Chondrocyte (in vitro differentiated cells): ENCODE measurements at regions not wholly inside any gene's neighbourhood (a gene's known extent, or its start where the extent isn't known, plus 50 kb on each side); places are given as distances from the start of the nearest gene placed in this dataset.

ENCODE experiments used
- DNase-seq: peaks from one replicate; pipeline ENCODE4 v3.0.0; 2021; ENCODE audit warnings: mixed read lengths, low spot score
- H3K27ac Mint-ChIP-seq: one replicate; pipeline ENCODE4 v1.8.0; 2021; ENCODE audit warnings: mild to moderate bottlenecking, moderate library complexity, mixed read lengths; ENCODE audit not compliant: unreplicated experiment
- H3K27me3 Mint-ChIP-seq: 2 replicates; pipeline ENCODE4 v1.8.0; 2021; ENCODE audit warnings: low read depth, mixed read lengths
- H3K36me3 Mint-ChIP-seq: 2 replicates; pipeline ENCODE4 v1.8.0; 2021; ENCODE audit warnings: low read depth, mixed read lengths
- H3K4me1 Mint-ChIP-seq: 2 replicates; pipeline ENCODE4 v1.8.0; 2021; ENCODE audit warnings: low read depth, mild to moderate bottlenecking, mixed read lengths
- H3K4me3 Mint-ChIP-seq: one replicate; pipeline ENCODE4 v1.8.0; 2021; ENCODE audit warnings: mild to moderate bottlenecking, moderate library complexity, mixed read lengths; ENCODE audit not compliant: unreplicated experiment
- H3K9me3 Mint-ChIP-seq: 2 replicates; pipeline ENCODE4 v1.8.0; 2021; ENCODE audit warnings: low read depth, mixed read lengths
- CTCF ChIP-seq: fragments of 200-600 bp; sonication (generic); IDR thresholded peaks from 2 replicates; pipeline ENCODE4 v1.5.0; 2021; ENCODE audit warnings: antibody characterized with exemption, mild to moderate bottlenecking, moderate library complexity

DNA sequence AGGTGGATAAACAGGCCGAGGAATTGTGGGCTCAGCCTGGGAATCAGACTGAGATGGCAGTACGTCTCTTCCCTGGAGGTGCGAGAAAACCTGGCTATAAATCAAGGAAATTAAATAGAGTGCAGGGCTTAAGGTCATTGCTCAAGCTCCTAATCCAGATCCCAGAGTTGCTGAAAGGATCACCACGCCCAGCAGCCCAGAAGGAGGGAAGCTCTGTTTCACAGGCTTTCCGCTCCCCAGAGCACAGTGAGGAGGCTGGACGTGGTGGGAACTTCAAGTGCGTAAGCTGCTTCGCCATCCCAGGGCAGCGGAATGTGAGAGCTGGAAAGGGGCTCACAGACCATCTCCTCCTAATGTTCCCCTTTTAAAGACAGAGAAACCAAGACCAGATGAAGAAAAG, 651.6 kb upstream of the TBX3 start:
- peaks cover 3% of the 10 kb centered on the region for H3K27me3 Mint-ChIP-seq
- H3K36me3 Mint-ChIP-seq, result no peaks in the 10 kb centered on the region
- no peak overlapping the region for H3K4me3 Mint-ChIP-seq
- no peak overlapping the region for H3K27ac Mint-ChIP-seq
- no peak for TF ChIP-seq CTCF
- DNase-seq, result no peak
- no peaks in the 10 kb centered on the region for H3K9me3 Mint-ChIP-seq
- peaks cover 7% of the 10 kb centered on the region for H3K4me1 Mint-ChIP-seq

- H3K27me3 Mint-ChIP-seq, result peaks cover 3% of the 10 kb centered on the region
- no peak overlapping the region for H3K27ac Mint-ChIP-seq
- H3K36me3 Mint-ChIP-seq, result no peaks in the 10 kb centered on the region
- H3K4me1 Mint-ChIP-seq, result peaks cover 7% of the 10 kb centered on the region
- no peak for TF ChIP-seq CTCF
- no peaks in the 10 kb centered on the region for H3K9me3 Mint-ChIP-seq
- no peak for DNase-seq
- H3K4me3 Mint-ChIP-seq, result no peak overlapping the region
These were observed 651.1 kb upstream of the TBX3 start for GRCh38 chr12:115335048-115335447.

DNA sequence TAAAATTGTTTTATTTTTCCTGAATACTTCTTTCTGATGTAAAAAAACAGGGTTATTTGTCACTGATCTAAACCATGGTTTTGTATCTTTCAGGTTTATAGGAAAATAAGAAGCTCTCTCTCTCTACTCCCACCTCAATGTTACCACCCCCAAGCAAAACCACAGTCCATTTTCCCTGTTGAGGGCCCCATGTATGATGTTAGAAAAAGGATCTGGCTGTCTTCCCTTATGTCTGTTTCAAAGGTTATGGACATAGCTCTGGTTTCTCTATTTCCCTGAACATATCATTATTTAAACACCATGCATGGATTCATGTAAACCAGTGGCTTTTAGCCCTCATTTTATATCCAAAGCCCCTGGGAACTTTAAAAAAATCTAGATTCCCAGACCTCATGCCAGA, 649.0 kb upstream of the TBX3 start:
- peaks cover 12% of the 10 kb centered on the region for H3K9me3 Mint-ChIP-seq
- peaks cover 6% of the 10 kb centered on the region for H3K4me1 Mint-ChIP-seq
- no peak for TF ChIP-seq CTCF
- no peak for DNase-seq
- H3K4me3 Mint-ChIP-seq, result no peak overlapping the region
- no peak overlapping the region for H3K27ac Mint-ChIP-seq
- H3K27me3 Mint-ChIP-seq, result peaks cover 3% of the 10 kb centered on the region
- H3K36me3 Mint-ChIP-seq, result no peaks in the 10 kb centered on the region

- no peaks in the 10 kb centered on the region for H3K27me3 Mint-ChIP-seq
- no peak overlapping the region for H3K27ac Mint-ChIP-seq
- peaks cover 1% of the 10 kb centered on the region for H3K36me3 Mint-ChIP-seq
- H3K9me3 Mint-ChIP-seq, result peaks cover 12% of the 10 kb centered on the region
- TF ChIP-seq CTCF, result no peak
- H3K4me1 Mint-ChIP-seq, result peaks cover 15% of the 10 kb centered on the region
- DNase-seq, result no peak
- H3K4me3 Mint-ChIP-seq, result no peak overlapping the region
These were observed 641.9 kb upstream of the TBX3 start for GRCh38 chr12:115325858-115326257.

DNA sequence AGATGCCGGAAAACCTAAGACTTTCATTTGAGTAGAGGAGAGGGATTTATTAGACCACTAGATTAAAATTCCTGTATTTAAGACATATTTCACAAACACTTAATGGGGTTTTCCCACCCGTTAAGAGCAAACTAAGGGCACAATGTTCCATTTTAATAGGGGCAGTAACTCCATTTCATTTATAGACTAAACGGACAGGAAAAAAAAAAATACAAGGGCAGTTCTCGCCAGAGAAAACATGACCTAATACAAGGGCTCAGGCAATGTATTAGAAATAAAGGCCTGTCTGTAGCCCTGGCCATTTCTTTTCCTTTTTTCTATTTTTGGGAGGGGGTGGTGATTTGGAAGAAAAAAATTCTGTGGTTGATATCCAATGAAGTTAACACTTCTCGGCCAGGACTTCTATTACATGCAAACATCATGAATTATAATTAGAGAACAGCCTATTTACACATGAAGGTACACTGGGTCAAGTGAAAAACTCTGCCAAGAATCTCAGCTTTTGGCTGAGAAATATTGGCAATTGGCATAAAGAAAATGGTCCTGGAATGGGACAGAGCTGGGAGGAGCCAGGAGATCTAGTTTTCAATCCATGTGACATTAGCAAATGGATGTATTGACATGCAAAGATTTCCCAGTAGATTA, 641.1 kb upstream of the TBX3 start:
- H3K27me3 Mint-ChIP-seq, result peaks cover 3% of the 10 kb centered on the region
- H3K36me3 Mint-ChIP-seq, result peaks cover 1% of the 10 kb centered on the region
- no peak overlapping the region for H3K4me3 Mint-ChIP-seq
- H3K9me3 Mint-ChIP-seq, result peaks cover 12% of the 10 kb centered on the region
- peaks cover 15% of the 10 kb centered on the region for H3K4me1 Mint-ChIP-seq
- TF ChIP-seq CTCF, result no peak
- DNase-seq, result no peak
- peak overlapping the region; percentile 39 for H3K27ac Mint-ChIP-seq
